ENCODE measurements at regions not wholly inside any gene's neighbourhood (a gene's known extent, or its start where the extent isn't known, plus 50 kb on each side); places are given as distances from the start of the nearest gene placed in this dataset.

DNA sequence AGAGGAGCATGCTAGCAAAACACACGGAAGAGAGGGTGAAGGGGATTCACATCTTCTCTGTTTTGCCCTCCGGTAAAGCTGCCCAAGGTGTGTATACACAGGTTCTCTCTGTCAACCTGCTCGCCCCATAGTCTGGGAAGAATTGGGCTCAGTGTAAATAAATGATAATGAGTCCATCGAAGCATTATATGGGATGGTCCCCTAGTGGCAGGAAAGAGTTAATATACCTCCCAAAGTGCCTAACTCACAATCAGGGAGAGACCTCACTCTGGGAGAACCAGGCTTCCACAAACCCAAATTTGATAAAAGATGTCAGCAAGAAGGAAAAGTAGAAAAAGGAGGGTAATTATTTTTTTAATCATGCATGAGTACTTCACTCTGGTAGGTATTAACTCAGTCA is 262.2 kb upstream of the ZNF521 start:
- TF ChIP-seq, protein P1, sequence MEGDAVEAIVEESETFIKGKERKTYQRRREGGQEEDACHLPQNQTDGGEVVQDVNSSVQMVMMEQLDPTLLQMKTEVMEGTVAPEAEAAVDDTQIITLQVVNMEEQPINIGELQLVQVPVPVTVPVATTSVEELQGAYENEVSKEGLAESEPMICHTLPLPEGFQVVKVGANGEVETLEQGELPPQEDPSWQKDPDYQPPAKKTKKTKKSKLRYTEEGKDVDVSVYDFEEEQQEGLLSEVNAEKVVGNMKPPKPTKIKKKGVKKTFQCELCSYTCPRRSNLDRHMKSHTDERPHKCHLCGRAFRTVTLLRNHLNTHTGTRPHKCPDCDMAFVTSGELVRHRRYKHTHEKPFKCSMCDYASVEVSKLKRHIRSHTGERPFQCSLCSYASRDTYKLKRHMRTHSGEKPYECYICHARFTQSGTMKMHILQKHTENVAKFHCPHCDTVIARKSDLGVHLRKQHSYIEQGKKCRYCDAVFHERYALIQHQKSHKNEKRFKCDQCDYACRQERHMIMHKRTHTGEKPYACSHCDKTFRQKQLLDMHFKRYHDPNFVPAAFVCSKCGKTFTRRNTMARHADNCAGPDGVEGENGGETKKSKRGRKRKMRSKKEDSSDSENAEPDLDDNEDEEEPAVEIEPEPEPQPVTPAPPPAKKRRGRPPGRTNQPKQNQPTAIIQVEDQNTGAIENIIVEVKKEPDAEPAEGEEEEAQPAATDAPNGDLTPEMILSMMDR (IDR thresholded peaks at IDR 0.05), result no peak
- intact Hi-C loops (cut with DNase I), result no loop called here
- DNase-seq (no peak), ATAC-seq (no peak)
- Histone ChIP-seq H3K4me3 (no peak overlapping the region), H3K27me3 (ENCODE audit: insufficient read depth in 3 of 3, low read length in 2 of 3) (no peaks in the 10 kb centered on the region), H3K36me3 (ENCODE audit: insufficient read depth in 1 of 2, low read depth in 1 of 2) (no peaks in the 10 kb centered on the region), H3K4me1 (no peaks in the 10 kb centered on the region), H3K9me3 (no peaks in the 10 kb centered on the region), H3K27ac (no peak overlapping the region)
- WGBS, 3 donors, result 90 to 92% (median 90%) methylated on average over 4 of the region's 4 CpGs

DNA sequence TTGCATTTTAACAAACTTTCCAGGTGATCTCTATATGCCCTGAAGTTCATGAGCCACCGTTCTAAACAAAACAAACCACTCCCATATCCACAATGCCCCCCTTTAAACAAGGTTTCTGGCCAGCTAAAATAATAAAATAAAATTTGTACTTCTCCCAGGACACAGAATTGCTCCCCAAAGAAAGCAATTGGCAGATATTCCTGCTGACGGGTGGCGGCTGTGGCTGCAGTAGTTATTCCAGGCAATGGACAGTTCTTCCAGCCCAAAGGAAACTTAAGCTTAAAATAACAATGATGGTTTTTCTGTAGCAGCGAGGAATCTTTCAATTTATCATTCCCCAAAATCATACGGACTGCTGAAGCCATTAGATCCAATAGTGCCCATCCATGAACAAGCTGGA is 260.5 kb upstream of the ZNF521 start:
- no peak for DNase-seq
- Histone ChIP-seq H3K36me3 (ENCODE audit: insufficient read depth in 1 of 2, low read depth in 1 of 2) (no peaks in the 10 kb centered on the region), H3K9me3 (no peaks in the 10 kb centered on the region), H3K4me3 (no peak overlapping the region), H3K27me3 (ENCODE audit: insufficient read depth in 3 of 3, low read length in 2 of 3) (no peaks in the 10 kb centered on the region), H3K27ac (no peak overlapping the region), H3K4me1 (no peaks in the 10 kb centered on the region)
- intact Hi-C loops (cut with DNase I), result no loop called here
- TF ChIP-seq, protein P1 (IDR thresholded peaks at IDR 0.05), result no peak
- no peak for ATAC-seq
- 69 to 75% (median 73%) methylated on average over 5 of the region's 5 CpGs for WGBS, 3 donors

DNA sequence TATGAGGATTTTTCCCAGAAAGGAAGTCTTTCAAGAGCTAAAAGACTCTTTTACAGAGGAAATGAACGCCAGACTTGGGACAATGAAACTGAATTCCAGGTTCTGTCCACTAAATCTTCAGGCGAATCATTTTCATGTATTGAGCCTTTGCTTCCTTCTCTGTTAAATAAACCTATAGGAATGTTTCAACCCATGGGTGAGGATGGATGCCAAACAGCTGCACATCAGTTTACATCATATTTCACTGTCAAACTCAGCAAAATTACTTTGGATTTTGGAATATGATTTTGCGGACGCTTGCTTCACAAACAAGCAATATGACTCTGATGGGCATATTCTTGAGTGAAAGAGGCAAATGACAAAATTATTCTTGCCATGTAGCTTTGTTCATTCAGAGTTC is 256.1 kb upstream of the ZNF521 start:
- no peak for ATAC-seq
- H3K4me3 ChIP-seq, result no peak overlapping the region
- H3K4me1 ChIP-seq, result no peaks in the 10 kb centered on the region
- no peaks in the 10 kb centered on the region for H3K36me3 ChIP-seq (ENCODE audit: insufficient read depth in 1 of 2, low read depth in 1 of 2)
- TF ChIP-seq, protein P1 (IDR thresholded peaks at IDR 0.05), result no peak
- no peak for DNase-seq
- intact Hi-C loops (cut with DNase I), result no loop called here
- no peaks in the 10 kb centered on the region for H3K27me3 ChIP-seq (ENCODE audit: insufficient read depth in 3 of 3, low read length in 2 of 3)
- no peak overlapping the region for H3K27ac ChIP-seq
- H3K9me3 ChIP-seq, result no peaks in the 10 kb centered on the region
- 77 to 82% (median 78%) methylated on average over 4 of the region's 4 CpGs for WGBS, 3 donors

DNA sequence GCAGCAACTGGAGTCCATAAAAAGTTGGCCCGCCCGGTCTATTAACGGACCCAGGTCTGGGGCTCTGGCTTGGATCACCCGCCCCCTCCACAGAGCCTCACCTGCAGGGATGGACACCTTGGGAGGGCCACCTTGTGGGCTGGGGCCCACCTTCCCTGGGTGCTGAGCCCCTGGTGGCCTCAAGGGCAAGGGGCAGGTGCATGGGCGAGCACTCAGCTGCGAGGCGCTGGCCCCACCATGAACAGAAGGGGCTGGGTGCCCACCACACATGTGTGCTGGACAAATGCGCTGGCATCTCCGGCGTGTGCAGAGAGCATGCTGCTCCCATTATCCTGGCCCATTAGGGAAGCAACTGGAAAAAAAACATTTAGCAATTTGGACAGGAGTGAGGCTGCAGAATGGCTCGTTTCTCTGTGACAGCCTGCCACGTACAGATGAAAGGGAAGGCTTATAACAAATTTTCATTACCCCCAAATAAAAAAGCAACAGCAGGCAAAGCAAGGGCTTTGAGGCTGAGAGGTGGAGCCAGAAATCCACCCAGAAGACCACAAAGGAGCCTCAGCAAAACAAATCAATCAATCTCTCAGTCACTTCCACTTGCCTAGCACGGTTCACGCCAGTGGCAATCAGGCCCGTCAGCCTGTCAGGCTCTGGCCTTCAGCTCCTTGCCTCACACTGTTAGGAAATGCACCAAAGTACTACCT is 253.1 kb upstream of the ZNF521 start:
- no peaks in the 10 kb centered on the region for H3K9me3 ChIP-seq
- TF ChIP-seq, protein P1 (IDR thresholded peaks at IDR 0.05), result no peak
- ATAC-seq, result no peak

More for the DNA sequence above, 253.1 kb upstream of the ZNF521 start:
- Histone ChIP-seq H3K36me3 (ENCODE audit: insufficient read depth in 1 of 2, low read depth in 1 of 2) (no peaks in the 10 kb centered on the region), H3K27me3 (ENCODE audit: insufficient read depth in 3 of 3, low read length in 2 of 3) (no peaks in the 10 kb centered on the region), H3K27ac (no peak overlapping the region), H3K4me3 (no peak overlapping the region), H3K4me1 (no peaks in the 10 kb centered on the region)
- intact Hi-C loops (cut with DNase I), result no loop called here
- no peak for DNase-seq
- 48 to 76% (median 60%) methylated on average over 15 of the region's 15 CpGs for WGBS, 3 donors
